ENCODE measurements at regions not wholly inside any gene's neighbourhood (a gene's known extent, or its start where the extent isn't known, plus 50 kb on each side); places are given as distances from the start of the nearest gene placed in this dataset.

- TF ChIP-seq CTCF (IDR thresholded peaks at IDR 0.05) (no peak), POLR2A (IDR thresholded peaks at IDR 0.05) (no peak)
These were observed 293.5 kb downstream of the ZNF674 start for GRCh38 chrX:46251755-46252154.
